Caco-2 (cell line): ENCODE measurements at regions not wholly inside any gene's neighbourhood (a gene's known extent, or its start where the extent isn't known, plus 50 kb on each side); places are given as distances from the start of the nearest gene placed in this dataset.

Source experiments
- BruUV-seq: library from RNA; stranded (reverse); fragments of 400-500 nt; replicated peaks from 2 replicates; lab custom pipeline; 2021; lab: Mats Ljungman, UMichigan
- CTCF ChIA-PET: fragments of 300-600 bp; sonication (Branson Sonifier 250); formaldehyde crosslinking; loops from one replicate; lab custom pipeline; 2022; ENCODE audit warnings: antibody characterized with exemption; lab: Charles Lee
- POLR2A ChIA-PET: fragments of 300-600 bp; sonication (Branson Sonifier 250); formaldehyde crosslinking; loops from one replicate; lab custom pipeline; 2022; ENCODE audit warnings: antibody characterized with exemption; lab: Charles Lee
- DNase-seq, 2 experiments: peaks; one replicate each; pipeline versions ENCODE4 v3.0.0 to v3.0.0-alpha.2; 2020 to 2022
- H3K27me3 ChIP-seq: replicated peaks from 2 replicates; pipeline ENCODE4 v1.6.0; 2011; ENCODE audit warnings: low read length; ENCODE audit not compliant: control insufficient read depth, insufficient read depth
- H3K36me3 ChIP-seq: 2 replicates; pipeline ENCODE4 v1.5.1; 2011; ENCODE audit warnings: low read length; ENCODE audit not compliant: control insufficient read depth, insufficient read depth
- H3K4me1 ChIP-seq: fragments of 250-450 bp; sonication (Bioruptor Pico); 2 replicates; pipeline ENCODE4 v1.5.1; 2020; ENCODE audit warnings: mild to moderate bottlenecking
- H3K4me3 ChIP-seq: 2 replicates; pipeline ENCODE4 v1.5.1; 2011; ENCODE audit warnings: low read depth, mild to moderate bottlenecking, control low read depth, low read length
- H3K9me3 ChIP-seq: fragments of 250-450 bp; sonication (Bioruptor Pico); 2 replicates; pipeline ENCODE4 v1.5.1; 2020; ENCODE audit warnings: mild to moderate bottlenecking, moderate library complexity
- H3K27ac Mint-ChIP-seq: one replicate; pipeline ENCODE4 v1.8.0; 2022; ENCODE audit warnings: mixed read lengths; ENCODE audit not compliant: unreplicated experiment
- H3K27me3 Mint-ChIP-seq: one replicate; pipeline ENCODE4 v1.8.0; 2022; ENCODE audit warnings: mixed read lengths; ENCODE audit not compliant: insufficient read depth, unreplicated experiment
- H3K36me3 Mint-ChIP-seq: one replicate; pipeline ENCODE4 v1.8.0; 2022; ENCODE audit warnings: mild to moderate bottlenecking, mixed read lengths; ENCODE audit not compliant: insufficient read depth, unreplicated experiment
- H3K4me1 Mint-ChIP-seq: one replicate; pipeline ENCODE4 v1.8.0; 2022; ENCODE audit warnings: low read depth, mixed read lengths; ENCODE audit not compliant: unreplicated experiment
- H3K4me3 Mint-ChIP-seq: one replicate; pipeline ENCODE4 v1.8.0; 2022; ENCODE audit warnings: mild to moderate bottlenecking, moderate library complexity, mixed read lengths; ENCODE audit not compliant: unreplicated experiment
- H3K9me3 Mint-ChIP-seq: one replicate; pipeline ENCODE4 v1.8.0; 2022; ENCODE audit warnings: mixed read lengths; ENCODE audit not compliant: unreplicated experiment
- intact Hi-C: fragments of 100-400 bp; cut with micrococcal nuclease; formaldehyde crosslinking; loops from one replicate; pipeline ENCODE4 v1.10.0; 2022; ENCODE audit not compliant: unreplicated experiment
- TF ChIP-seq, protein P1 (sequence below), 2 experiments: fragments of 200-600 bp in 1 of 2; IDR thresholded peaks; 1 replicate in 1 of 2; 2 replicates in 1 of 2; pipeline versions ENCODE4 v1.5.1 to v1.8.0; 2011 to 2022; ENCODE audit warnings: antibody characterized with exemption in 1 of 2, control low read depth in 1 of 2, inconsistent platforms in 1 of 2, low read depth in 1 of 2, low read length in 1 of 2, mild to moderate bottlenecking in 1 of 2, moderate library complexity in 1 of 2; ENCODE audit not compliant: insufficient read depth in 1 of 2, severe bottlenecking in 1 of 2, unreplicated experiment in 1 of 2

- DNase-seq = no peak
- Mint-ChIP-seq H3K4me3 (no peak overlapping the region), H3K4me1 (no peaks in the 10 kb centered on the region), H3K27ac (no peak overlapping the region), H3K27me3 (peaks cover 19% of the 10 kb centered on the region), H3K9me3 (no peaks in the 10 kb centered on the region), H3K36me3 (no peaks in the 10 kb centered on the region)
- Histone ChIP-seq H3K4me3 (no peak overlapping the region), H3K4me1 (no peaks in the 10 kb centered on the region), H3K27me3 (no peaks in the 10 kb centered on the region), H3K9me3 (no peaks in the 10 kb centered on the region), H3K36me3 (no peaks in the 10 kb centered on the region)
- TF ChIP-seq, protein P1, sequence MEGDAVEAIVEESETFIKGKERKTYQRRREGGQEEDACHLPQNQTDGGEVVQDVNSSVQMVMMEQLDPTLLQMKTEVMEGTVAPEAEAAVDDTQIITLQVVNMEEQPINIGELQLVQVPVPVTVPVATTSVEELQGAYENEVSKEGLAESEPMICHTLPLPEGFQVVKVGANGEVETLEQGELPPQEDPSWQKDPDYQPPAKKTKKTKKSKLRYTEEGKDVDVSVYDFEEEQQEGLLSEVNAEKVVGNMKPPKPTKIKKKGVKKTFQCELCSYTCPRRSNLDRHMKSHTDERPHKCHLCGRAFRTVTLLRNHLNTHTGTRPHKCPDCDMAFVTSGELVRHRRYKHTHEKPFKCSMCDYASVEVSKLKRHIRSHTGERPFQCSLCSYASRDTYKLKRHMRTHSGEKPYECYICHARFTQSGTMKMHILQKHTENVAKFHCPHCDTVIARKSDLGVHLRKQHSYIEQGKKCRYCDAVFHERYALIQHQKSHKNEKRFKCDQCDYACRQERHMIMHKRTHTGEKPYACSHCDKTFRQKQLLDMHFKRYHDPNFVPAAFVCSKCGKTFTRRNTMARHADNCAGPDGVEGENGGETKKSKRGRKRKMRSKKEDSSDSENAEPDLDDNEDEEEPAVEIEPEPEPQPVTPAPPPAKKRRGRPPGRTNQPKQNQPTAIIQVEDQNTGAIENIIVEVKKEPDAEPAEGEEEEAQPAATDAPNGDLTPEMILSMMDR (IDR thresholded peaks at IDR 0.05; ENCODE audit: insufficient read depth in 1 of 2, low read depth in 1 of 2, low read length in 1 of 2, severe bottlenecking in 1 of 2, unreplicated experiment in 1 of 2) = no peak
- ChIA-PET CTCF (no interaction called here), POLR2A (no interaction called here)
- no TSS peak for BruUV-seq
- intact Hi-C loops = no loop called here
Observed at GRCh38 chr19:28915737-28916460, 297.1 kb downstream of the UQCRFS1 start.

DNA sequence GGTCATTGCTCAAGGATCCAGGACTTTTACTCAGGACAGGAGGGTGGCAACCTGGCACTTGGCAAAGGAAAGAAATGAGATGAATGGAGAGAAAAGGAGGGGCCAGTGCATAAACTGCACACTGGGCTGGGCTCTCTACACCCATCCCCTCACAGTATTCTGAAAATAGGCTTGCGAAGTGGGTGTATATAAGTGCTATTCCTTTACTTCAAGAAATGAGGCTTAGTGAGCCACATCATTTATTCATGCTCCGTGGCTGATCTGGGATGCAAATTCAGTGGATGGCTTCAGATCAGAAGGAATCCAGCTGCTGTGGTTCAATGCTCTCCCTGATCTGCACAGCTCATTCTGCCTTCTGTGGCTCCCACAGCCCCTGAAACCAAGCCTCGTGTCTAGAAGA is 297.7 kb downstream of the UQCRFS1 start:
- H3K27ac Mint-ChIP-seq = no peak overlapping the region
- ChIA-PET CTCF (no interaction called here), POLR2A (no interaction called here)
- H3K9me3 Mint-ChIP-seq = no peaks in the 10 kb centered on the region
- Histone ChIP-seq H3K9me3 (no peaks in the 10 kb centered on the region), H3K4me3 (no peak overlapping the region), H3K36me3 (no peaks in the 10 kb centered on the region), H3K4me1 (no peaks in the 10 kb centered on the region), H3K27me3 (no peaks in the 10 kb centered on the region)
- DNase-seq = no peak
- BruUV-seq = no TSS peak
- TF ChIP-seq, protein P1 (IDR thresholded peaks at IDR 0.05; ENCODE audit: insufficient read depth in 1 of 2, low read depth in 1 of 2, low read length in 1 of 2, severe bottlenecking in 1 of 2, unreplicated experiment in 1 of 2) = no peak
- intact Hi-C loops = no loop called here
- H3K4me3 Mint-ChIP-seq = no peak overlapping the region
- H3K27me3 Mint-ChIP-seq = peaks cover 18% of the 10 kb centered on the region
- H3K4me1 Mint-ChIP-seq = no peaks in the 10 kb centered on the region
- H3K36me3 Mint-ChIP-seq = no peaks in the 10 kb centered on the region

DNA sequence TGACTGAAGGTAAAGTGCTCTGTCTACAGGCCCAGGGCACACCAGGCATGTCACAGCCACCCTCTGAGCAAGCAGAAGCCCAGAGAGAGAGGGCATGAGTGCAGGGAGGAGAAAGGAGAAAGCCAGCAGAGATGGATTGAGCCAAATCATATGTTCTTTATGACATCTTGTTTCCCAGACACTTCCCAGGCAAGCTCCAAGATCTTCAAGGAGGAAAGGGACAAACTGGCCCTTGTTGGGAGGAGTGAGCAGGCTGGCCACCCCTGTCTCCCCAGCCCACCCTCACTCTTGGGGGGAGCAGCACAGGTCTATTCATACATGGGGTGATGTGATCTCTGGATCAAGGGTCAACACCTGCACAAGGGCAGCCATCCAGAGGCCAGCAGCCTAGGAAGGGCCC is 298.8 kb downstream of the UQCRFS1 start:
- H3K27me3 Mint-ChIP-seq = peaks cover 27% of the 10 kb centered on the region
- no peaks in the 10 kb centered on the region for H3K9me3 ChIP-seq
- H3K36me3 Mint-ChIP-seq = no peaks in the 10 kb centered on the region
- no peaks in the 10 kb centered on the region for H3K27me3 ChIP-seq
- no peaks in the 10 kb centered on the region for H3K36me3 ChIP-seq
- H3K4me3 Mint-ChIP-seq = no peak overlapping the region
- no peaks in the 10 kb centered on the region for H3K4me1 ChIP-seq
- no peak overlapping the region for H3K27ac Mint-ChIP-seq
- POLR2A ChIA-PET = no interaction called here
- H3K9me3 Mint-ChIP-seq = no peaks in the 10 kb centered on the region
- CTCF ChIA-PET = no interaction called here
- DNase-seq = no peak
- H3K4me3 ChIP-seq = no peak overlapping the region
- no TSS peak for BruUV-seq
- TF ChIP-seq, protein P1 (IDR thresholded peaks at IDR 0.05; ENCODE audit: insufficient read depth in 1 of 2, low read depth in 1 of 2, low read length in 1 of 2, severe bottlenecking in 1 of 2, unreplicated experiment in 1 of 2) = no peak
- no peaks in the 10 kb centered on the region for H3K4me1 Mint-ChIP-seq
- intact Hi-C loops = no loop called here
